SKM-1 (cell line): ENCODE measurements at regions not wholly inside any gene's neighbourhood (a gene's known extent, or its start where the extent isn't known, plus 50 kb on each side); places are given as distances from the start of the nearest gene placed in this dataset.

ENCODE experiments used
- DNase-seq: peaks from one replicate; lab custom pipeline; 2025; ENCODE audit not compliant: unreplicated experiment; lab: John Stamatoyannopoulos, UW

GRCh38 chr3:102745881-102746280 lies 311.1 kb downstream of the ZPLD1 start:
- DNase-seq: no peak

DNA sequence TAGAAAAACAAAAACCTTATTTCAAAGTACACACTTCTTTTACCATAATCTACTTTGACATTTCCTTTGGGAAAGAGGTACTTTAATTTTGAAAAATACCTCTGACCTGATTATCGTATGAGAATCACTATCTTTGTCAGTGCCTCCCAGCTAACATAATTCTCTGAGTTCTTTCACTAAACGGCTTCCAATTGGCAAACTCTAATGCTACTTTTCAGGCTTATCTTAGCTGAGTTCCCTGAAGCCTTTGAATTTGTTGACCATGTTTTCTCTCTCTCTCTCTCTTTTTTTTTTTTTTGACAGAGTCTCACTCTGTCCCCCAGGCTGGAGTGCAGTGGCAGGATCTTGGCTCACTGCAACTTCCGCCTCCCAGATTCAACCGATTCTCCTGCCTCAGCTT lies 312.8 kb downstream of the ZPLD1 start:
- no peak for DNase-seq

GRCh38 chr3:102748646-102749045 lies 313.8 kb downstream of the ZPLD1 start:
- no peak for DNase-seq

GRCh38 chr3:102750322-102750721 lies 315.5 kb downstream of the ZPLD1 start:
- DNase-seq: no peak

GRCh38 chr3:102753901-102754300 lies 319.1 kb downstream of the ZPLD1 start:
- DNase-seq: no peak

DNA sequence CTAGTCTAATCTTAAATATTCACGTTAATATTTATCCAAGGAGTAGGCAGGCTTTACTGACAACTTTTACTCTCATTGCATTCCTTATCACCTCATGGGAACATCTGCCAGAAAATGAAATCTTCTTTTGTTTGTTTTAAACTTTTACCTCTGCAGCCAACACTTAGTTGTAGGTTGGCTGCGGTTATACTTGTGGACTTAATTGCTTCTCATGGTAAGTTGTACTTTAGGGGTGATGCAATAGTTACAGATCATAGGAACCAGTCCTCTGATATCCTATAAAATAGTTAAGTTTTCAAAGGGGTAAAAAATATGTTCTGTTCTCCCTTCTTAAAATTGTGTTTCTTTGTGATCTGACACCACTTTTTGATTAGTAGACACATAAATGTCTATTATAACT lies 321.9 kb downstream of the ZPLD1 start:
- DNase-seq: no peak

DNA sequence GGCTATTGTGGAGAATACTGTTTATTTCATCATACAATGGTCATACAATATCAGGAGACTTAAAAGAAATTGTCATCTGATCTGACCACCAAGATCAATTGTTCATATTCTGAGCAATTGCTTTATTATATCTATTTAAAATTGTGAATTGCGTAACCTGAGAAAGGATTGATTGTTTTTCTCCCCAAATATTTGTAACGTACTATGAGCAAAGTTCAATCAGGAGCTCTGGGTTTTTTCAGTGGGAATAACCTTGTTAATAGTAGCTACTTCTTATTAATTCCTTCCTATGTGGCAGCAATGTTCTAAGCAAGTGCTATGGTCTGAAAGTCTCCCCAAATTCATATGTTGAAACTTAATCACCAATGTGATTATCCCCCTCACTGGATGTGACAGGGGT lies 323.1 kb downstream of the ZPLD1 start:
- no peak for DNase-seq

GRCh38 chr3:102761766-102762165 lies 327.0 kb downstream of the ZPLD1 start:
- no peak for DNase-seq

GRCh38 chr3:102790747-102791325 lies 356.0 kb downstream of the ZPLD1 start:
- DNase-seq: no peak

DNA sequence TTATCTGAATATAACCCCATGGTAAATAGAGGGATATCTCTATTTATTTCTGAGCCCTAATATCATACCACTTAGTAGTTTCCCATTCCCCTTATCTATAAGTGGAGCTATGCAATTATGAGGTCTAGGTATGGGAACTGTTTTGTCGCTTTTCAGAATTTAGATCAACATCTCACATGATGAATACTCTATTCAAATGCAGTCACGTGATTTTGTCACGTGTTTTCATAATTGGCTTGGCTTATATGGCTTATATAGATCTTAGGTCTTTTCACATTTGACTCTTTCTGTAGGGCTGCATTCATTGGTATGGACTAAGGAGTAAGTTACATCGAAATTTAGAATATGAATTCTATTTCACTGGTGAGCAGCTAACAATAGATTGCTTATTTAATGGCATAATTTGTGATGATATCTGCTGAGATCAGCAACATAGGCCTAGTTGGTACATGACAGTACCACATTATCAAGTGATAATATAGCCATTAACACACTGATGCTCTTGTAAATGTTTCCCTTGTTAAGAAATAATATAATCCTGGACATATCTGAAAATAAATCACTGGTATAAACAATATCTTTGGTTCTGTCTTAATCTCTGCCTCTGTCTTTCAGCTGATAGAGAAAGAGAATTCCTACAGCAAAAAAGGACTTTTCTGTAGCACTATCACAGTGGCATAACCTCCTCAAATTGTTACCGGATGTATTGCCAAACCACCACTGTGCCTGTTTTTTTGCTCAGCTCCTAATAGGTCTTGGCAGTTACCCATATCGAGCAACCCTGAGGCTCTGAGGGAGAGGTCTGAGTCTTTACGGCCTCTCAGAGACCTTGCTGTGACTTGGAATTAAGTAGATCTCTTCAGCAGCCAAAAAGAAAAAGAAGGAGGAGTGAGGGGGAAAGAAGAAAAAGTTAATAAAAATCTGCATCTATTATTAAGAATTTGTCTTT lies 357.1 kb downstream of the ZPLD1 start:
- DNase-seq: no peak

GRCh38 chr3:102796804-102797203 lies 362.0 kb downstream of the ZPLD1 start:
- DNase-seq: no peak

GRCh38 chr3:102802819-102803420 lies 368.1 kb downstream of the ZPLD1 start:
- DNase-seq: no peak

GRCh38 chr3:102810937-102811336 lies 376.1 kb downstream of the ZPLD1 start:
- DNase-seq: no peak

DNA sequence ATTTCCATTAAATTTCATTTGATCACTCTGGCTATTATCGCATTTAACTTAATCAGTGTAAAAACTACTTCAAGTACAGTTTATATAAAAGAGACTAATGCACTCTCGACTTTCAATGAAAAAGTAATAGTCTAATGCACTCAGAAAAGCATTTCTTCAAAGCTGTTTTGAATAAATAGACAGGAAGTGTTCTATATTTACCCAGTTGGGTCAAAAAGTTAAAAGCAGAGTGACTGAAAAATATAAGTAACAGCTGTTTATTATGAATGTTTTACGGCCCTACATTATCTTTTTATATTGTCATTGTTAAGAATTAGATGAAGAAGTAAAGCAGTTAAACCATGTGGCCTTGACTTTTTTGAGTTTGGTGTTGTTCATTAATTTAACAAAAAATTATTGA lies 391.8 kb downstream of the ZPLD1 start:
- DNase-seq: no peak

DNA sequence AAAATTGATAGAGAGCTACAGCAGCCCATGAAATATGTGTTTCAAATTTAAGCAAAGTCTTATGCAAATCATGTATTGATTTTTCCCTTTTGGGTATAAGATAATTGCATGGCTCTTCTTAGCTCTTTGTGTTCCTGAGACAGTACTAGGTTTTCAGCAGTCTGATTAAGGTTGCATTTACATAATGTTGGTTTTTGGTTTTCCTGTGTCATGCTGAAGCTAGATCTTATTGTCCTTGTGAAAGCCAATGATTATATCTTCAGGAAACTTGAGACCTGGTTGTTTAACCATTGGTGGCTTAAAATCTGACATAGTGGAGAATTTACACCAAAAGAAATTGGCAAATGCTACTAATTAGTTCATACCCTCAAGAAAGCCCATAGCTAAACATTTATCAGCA lies 392.6 kb downstream of the ZPLD1 start:
- no peak for DNase-seq

DNA sequence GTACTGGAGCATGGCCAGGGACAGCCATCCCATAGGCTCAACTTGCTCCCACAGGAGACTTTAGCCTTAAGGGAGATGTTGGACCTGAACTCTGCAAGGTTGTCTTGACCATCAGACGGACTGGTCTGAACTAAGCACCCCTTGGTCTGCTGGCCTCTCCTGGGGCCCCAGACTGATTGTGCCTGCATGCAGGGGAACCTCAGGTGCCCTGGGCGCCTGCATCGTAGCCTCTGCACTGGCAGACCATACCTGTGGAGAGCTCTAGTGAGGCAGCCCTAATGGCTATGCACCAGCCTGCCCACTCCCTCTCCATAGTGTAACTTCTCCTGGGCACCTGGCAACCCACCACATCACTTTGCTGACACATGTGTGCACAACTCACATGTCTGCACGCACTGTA lies 395.6 kb downstream of the ZPLD1 start:
- no peak for DNase-seq

DNA sequence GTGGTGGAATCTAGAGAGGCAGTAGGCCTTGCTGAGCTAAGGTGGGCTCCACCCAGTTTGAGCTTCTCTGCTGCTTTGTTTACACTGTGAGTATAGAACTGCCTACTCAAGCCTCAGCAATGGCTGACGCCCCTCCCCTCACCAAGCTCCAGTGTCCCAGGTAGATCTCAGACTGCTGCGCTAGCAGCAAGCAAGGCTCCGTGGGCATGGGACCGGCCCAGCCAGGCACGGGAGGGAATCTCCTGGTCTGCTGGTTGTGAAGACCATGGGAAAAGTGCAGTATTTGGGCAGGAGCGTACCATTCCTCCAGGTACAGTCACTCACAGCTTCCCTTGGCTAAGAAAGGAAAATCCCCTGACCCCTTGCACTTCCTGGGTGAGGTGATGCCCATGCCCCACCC lies 407.1 kb downstream of the ZPLD1 start:
- no peak for DNase-seq

DNA sequence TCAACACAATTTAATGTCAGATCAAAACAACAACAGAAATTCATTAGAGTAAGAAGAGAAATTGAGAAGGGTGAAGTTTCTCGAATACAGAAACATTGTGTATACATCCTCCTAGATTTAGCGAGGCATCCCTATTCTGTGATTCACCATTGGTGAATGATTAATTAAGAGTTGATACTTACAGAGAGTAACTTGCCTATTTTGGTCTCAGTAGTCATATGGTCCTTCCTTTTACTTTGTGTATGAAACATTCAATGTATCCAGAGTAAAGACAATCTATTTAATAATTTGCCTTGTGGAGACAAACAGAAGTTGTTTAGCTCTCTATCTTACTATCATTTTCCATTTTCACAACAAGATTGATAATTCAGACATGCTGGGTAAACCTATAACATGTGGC lies 432.0 kb downstream of the ZPLD1 start:
- DNase-seq: no peak

GRCh38 chr3:102883515-102883914 lies 448.7 kb downstream of the ZPLD1 start:
- DNase-seq: no peak

DNA sequence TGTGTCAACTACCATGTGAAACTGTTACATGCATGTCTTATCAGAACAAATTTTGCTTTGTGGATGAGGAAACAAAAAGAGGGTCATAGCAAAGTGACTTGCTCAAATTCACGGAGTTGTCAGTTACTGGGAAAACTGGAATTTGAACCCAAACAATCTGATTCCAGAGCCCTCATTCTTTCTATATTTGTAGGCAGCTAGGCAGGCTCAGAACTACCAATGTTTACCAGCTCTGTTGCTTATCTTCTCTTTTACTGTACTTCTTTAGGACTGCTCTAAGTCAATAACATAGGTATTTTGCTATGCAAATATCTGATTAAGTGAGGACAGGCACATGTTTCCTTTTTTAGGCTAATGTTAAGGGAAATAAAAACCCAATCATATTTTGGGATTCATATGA lies 450.5 kb downstream of the ZPLD1 start:
- no peak for DNase-seq

GRCh38 chr3:102887431-102887830 lies 452.6 kb downstream of the ZPLD1 start:
- no peak for DNase-seq
